ENCODE measurements at regions not wholly inside any gene's neighbourhood (a gene's known extent, or its start where the extent isn't known, plus 50 kb on each side); places are given as distances from the start of the nearest gene placed in this dataset.

DNA sequence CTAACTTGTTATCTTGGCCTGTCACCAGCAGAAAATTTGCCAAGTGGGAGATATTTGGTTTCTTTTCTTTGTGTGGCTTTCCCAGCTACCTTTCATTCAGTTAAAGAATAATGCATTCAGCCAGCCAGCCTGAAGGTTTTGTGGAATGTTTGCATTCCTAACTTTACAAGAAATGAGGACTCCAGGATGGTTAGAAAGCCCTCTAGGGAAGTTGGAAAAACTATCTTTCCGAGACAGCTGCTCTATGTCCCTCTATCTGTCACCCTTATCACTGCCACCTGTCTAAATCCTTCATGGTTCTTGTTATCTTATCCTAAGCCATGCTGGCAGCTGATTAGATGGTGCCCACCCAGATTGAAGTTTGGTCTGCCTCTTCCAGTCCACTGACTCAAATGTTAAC, 384.2 kb downstream of the SH3BGRL start:
- TF ChIP-seq POLR2A (IDR thresholded peaks at IDR 0.05) (no peak), CTCF (IDR thresholded peaks at IDR 0.05) (no peak)
